IgD-negative memory B cell (primary cell): ENCODE measurements at regions not wholly inside any gene's neighbourhood (a gene's known extent, or its start where the extent isn't known, plus 50 kb on each side); places are given as distances from the start of the nearest gene placed in this dataset.

Experiments
- H3K27ac Mint-ChIP-seq, 3 donors: one replicate each; pipeline ENCODE4 v1.8.0; 2020 to 2022; ENCODE audit warnings: mild to moderate bottlenecking in 3 of 3, mixed read lengths in 3 of 3, moderate library complexity in 1 of 3
- H3K27me3 Mint-ChIP-seq: one replicate; pipeline ENCODE4 v1.8.0; 2021; ENCODE audit warnings: mixed read lengths
- H3K36me3 Mint-ChIP-seq: one replicate; pipeline ENCODE4 v1.8.0; 2020; ENCODE audit warnings: mild to moderate bottlenecking, mixed read lengths
- H3K4me1 Mint-ChIP-seq, 3 donors: one replicate each; pipeline ENCODE4 v1.8.0; 2020 to 2022; ENCODE audit warnings: mixed read lengths in 3 of 3, mild to moderate bottlenecking in 1 of 3
- H3K4me3 Mint-ChIP-seq, 4 donors: one replicate each; pipeline ENCODE4 v1.8.0; 2020 to 2022; ENCODE audit warnings: mild to moderate bottlenecking in 4 of 4, mixed read lengths in 4 of 4, moderate library complexity in 3 of 4
- H3K9me3 Mint-ChIP-seq, 3 donors: one replicate each; pipeline ENCODE4 v1.8.0; 2020 to 2021; ENCODE audit warnings: mixed read lengths in 3 of 3, mild to moderate bottlenecking in 1 of 3

DNA sequence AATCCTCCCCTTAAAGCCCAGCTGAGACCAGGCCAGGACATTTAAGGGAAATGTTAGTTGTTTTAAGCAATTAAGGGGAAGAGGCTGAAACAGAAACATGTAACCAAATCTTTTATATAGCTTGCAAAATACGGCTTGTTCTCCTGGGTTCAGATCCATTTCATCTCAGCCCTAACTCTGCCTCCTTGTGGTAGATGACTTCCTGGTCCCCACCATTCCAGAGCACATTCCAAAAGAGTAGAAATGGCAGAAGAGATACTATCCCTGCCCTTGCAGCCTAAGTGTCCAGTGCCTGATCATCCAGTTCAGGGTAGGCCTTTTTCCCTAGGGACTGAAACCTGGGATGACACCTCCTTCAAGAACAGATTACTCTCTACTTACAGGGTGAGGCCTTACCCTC is 266.2 kb upstream of the VEPH1 start:
- Mint-ChIP-seq H3K4me1 (peaks cover 0 to 2% (median 0%) of the 10 kb centered on the region in 3 donors), H3K27me3 (no peaks in the 10 kb centered on the region), H3K4me3 (no peak overlapping the region), H3K27ac (no peak overlapping the region), H3K9me3 (peaks cover 2 to 3% (median 3%) of the 10 kb centered on the region in 3 donors), H3K36me3 (no peaks in the 10 kb centered on the region)

- Mint-ChIP-seq H3K9me3 (peaks cover 1 to 5% (median 5%) of the 10 kb centered on the region in 3 donors), H3K27ac (no peak overlapping the region), H3K36me3 (no peaks in the 10 kb centered on the region), H3K4me3 (no peak overlapping the region), H3K4me1 (peaks cover 0 to 4% (median 0%) of the 10 kb centered on the region in 3 donors), H3K27me3 (no peaks in the 10 kb centered on the region)
Measured at GRCh38 chr3:157767607-157768006, 264.4 kb upstream of the VEPH1 start.

- H3K36me3 Mint-ChIP-seq, result no peaks in the 10 kb centered on the region
- H3K27me3 Mint-ChIP-seq, result no peaks in the 10 kb centered on the region
- peaks cover 3 to 5% (median 5%) of the 10 kb centered on the region in 3 donors for H3K9me3 Mint-ChIP-seq
- H3K4me1 Mint-ChIP-seq, result peaks cover 0 to 4% (median 0%) of the 10 kb centered on the region in 3 donors
- H3K4me3 Mint-ChIP-seq, result no peak overlapping the region
- no peak overlapping the region for H3K27ac Mint-ChIP-seq
Measured at GRCh38 chr3:157763644-157764043, 260.4 kb upstream of the VEPH1 start.

GRCh38 chr3:157759311-157759710 is 256.1 kb upstream of the VEPH1 start:
- Mint-ChIP-seq H3K27me3 (no peaks in the 10 kb centered on the region), H3K9me3 (peaks cover under 1 to 2% (median 2%) of the 10 kb centered on the region in 3 donors), H3K27ac (peak overlapping the region in 1 of 3 donors; percentile 67), H3K4me3 (no peak overlapping the region), H3K4me1 (peaks cover 0 to 2% (median 0%) of the 10 kb centered on the region in 3 donors), H3K36me3 (no peaks in the 10 kb centered on the region)

GRCh38 chr3:157755233-157755632 is 252.0 kb upstream of the VEPH1 start:
- Mint-ChIP-seq H3K4me1 (no peaks in the 10 kb centered on the region), H3K27ac (no peak overlapping the region), H3K9me3 (no peaks in the 10 kb centered on the region), H3K36me3 (no peaks in the 10 kb centered on the region), H3K27me3 (no peaks in the 10 kb centered on the region), H3K4me3 (no peak overlapping the region)

- H3K27ac Mint-ChIP-seq, result no peak overlapping the region
- no peak overlapping the region for H3K4me3 Mint-ChIP-seq
- H3K36me3 Mint-ChIP-seq, result no peaks in the 10 kb centered on the region
- H3K27me3 Mint-ChIP-seq, result no peaks in the 10 kb centered on the region
- peaks cover 0 to 2% (median 0%) of the 10 kb centered on the region in 3 donors for H3K9me3 Mint-ChIP-seq
- H3K4me1 Mint-ChIP-seq, result no peaks in the 10 kb centered on the region
Measured at GRCh38 chr3:157754451-157754850, 251.2 kb upstream of the VEPH1 start.

- H3K4me3 Mint-ChIP-seq, result no peak overlapping the region
- H3K36me3 Mint-ChIP-seq, result no peaks in the 10 kb centered on the region
- peaks cover 0 to 2% (median 0%) of the 10 kb centered on the region in 3 donors for H3K9me3 Mint-ChIP-seq
- no peak overlapping the region for H3K27ac Mint-ChIP-seq
- H3K27me3 Mint-ChIP-seq, result no peaks in the 10 kb centered on the region
- H3K4me1 Mint-ChIP-seq, result no peaks in the 10 kb centered on the region
Measured at GRCh38 chr3:157753787-157754136, 250.5 kb upstream of the VEPH1 start.

GRCh38 chr3:157752956-157753786 is 250.0 kb upstream of the VEPH1 start:
- Mint-ChIP-seq H3K27me3 (no peaks in the 10 kb centered on the region), H3K36me3 (no peaks in the 10 kb centered on the region), H3K27ac (no peak overlapping the region), H3K4me3 (no peak overlapping the region), H3K9me3 (peaks cover 0 to 2% (median 0%) of the 10 kb centered on the region in 3 donors), H3K4me1 (no peaks in the 10 kb centered on the region)

- Mint-ChIP-seq H3K4me1 (no peaks in the 10 kb centered on the region), H3K27me3 (no peaks in the 10 kb centered on the region), H3K9me3 (peaks cover 0 to 2% (median 0%) of the 10 kb centered on the region in 3 donors), H3K36me3 (no peaks in the 10 kb centered on the region), H3K4me3 (no peak overlapping the region), H3K27ac (no peak overlapping the region)
Measured at GRCh38 chr3:157752554-157752953, 249.3 kb upstream of the VEPH1 start.

GRCh38 chr3:157751386-157751785 is 248.2 kb upstream of the VEPH1 start:
- peaks cover 2% of the 10 kb centered on the region for H3K27me3 Mint-ChIP-seq
- H3K4me3 Mint-ChIP-seq, result no peak overlapping the region
- H3K4me1 Mint-ChIP-seq, result no peaks in the 10 kb centered on the region
- H3K27ac Mint-ChIP-seq, result no peak overlapping the region
- peaks cover 0 to 2% (median under 1%) of the 10 kb centered on the region in 3 donors for H3K9me3 Mint-ChIP-seq
- H3K36me3 Mint-ChIP-seq, result no peaks in the 10 kb centered on the region

DNA sequence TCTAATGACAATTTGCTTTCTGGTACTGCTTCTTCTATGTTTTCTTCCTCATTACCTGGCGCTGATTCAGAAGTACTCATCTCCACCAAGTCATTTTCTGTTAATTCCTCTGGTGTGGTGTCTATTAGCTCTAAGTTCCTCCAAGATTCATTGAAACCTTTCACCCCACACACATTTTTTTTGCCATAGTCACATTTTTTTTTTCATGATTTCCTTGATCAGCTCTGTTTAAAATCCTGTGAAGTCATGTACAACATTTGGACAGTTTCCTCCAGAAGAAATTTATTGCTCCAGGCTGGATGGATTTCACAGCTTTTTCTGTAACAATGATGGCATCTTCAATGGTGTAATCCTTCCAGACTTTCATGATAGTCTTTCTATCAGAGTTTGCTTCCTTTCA is 243.2 kb upstream of the VEPH1 start:
- Mint-ChIP-seq H3K4me3 (no peak overlapping the region), H3K27me3 (peaks cover 2% of the 10 kb centered on the region), H3K4me1 (no peaks in the 10 kb centered on the region), H3K9me3 (peaks cover 0 to 5% (median 5%) of the 10 kb centered on the region in 3 donors), H3K27ac (no peak overlapping the region), H3K36me3 (no peaks in the 10 kb centered on the region)

- H3K27ac Mint-ChIP-seq, result no peak overlapping the region
- H3K27me3 Mint-ChIP-seq, result no peaks in the 10 kb centered on the region
- no peak overlapping the region for H3K4me3 Mint-ChIP-seq
- H3K4me1 Mint-ChIP-seq, result no peaks in the 10 kb centered on the region
- peaks cover 0 to 6% (median 3%) of the 10 kb centered on the region in 3 donors for H3K9me3 Mint-ChIP-seq
- H3K36me3 Mint-ChIP-seq, result no peaks in the 10 kb centered on the region
Measured at GRCh38 chr3:157741607-157742006, 238.4 kb upstream of the VEPH1 start.

- Mint-ChIP-seq H3K27ac (no peak overlapping the region), H3K4me3 (no peak overlapping the region), H3K36me3 (no peaks in the 10 kb centered on the region), H3K4me1 (no peaks in the 10 kb centered on the region), H3K27me3 (no peaks in the 10 kb centered on the region), H3K9me3 (peaks cover 3 to 7% (median 6%) of the 10 kb centered on the region in 3 donors)
Measured at GRCh38 chr3:157738441-157738840, 235.2 kb upstream of the VEPH1 start.

DNA sequence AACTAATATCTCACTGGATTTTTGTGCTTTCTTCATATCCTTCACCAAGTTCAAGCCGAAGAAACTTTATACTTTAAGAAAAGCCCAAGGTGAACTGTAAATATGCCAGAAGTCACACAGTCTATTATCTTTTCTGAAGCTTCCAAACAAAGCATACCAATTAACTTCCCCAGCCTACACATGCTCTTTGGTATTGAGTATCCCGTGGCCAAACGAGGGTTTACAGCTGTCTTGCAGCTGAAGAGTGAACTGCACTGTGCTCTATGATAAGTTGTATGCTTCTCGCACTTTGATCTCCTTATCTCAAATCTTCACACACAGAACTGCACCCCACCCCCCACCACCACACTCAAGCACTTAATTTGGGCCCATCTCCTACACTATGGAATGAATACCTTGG is 215.6 kb upstream of the VEPH1 start:
- H3K4me1 Mint-ChIP-seq, result no peaks in the 10 kb centered on the region
- H3K27ac Mint-ChIP-seq, result no peak overlapping the region
- H3K9me3 Mint-ChIP-seq, result peaks cover 0 to 6% (median 0%) of the 10 kb centered on the region in 3 donors
- no peak overlapping the region for H3K4me3 Mint-ChIP-seq
- H3K27me3 Mint-ChIP-seq, result no peaks in the 10 kb centered on the region
- H3K36me3 Mint-ChIP-seq, result no peaks in the 10 kb centered on the region

DNA sequence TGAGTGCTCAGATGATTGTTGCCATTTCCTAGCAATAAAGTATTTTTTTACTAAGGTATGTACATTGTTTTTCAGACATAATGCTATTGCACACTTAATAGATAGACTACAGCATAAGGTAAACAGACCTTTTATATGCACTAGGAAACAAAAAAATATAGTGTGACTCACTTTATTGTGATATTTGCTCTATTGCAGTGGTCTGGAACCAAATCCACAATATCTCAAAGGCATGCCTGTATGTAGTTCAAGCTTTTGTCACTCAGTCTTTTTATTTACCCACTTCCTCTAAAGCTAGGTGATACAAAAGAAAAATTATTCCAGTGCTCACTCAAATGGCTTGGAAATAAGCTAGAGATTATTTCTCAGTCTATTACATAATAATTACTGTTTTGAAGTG is 209.9 kb upstream of the VEPH1 start:
- H3K27ac Mint-ChIP-seq, result no peak overlapping the region
- H3K4me3 Mint-ChIP-seq, result no peak overlapping the region
- no peaks in the 10 kb centered on the region for H3K27me3 Mint-ChIP-seq
- H3K9me3 Mint-ChIP-seq, result peaks cover 3 to 4% (median 4%) of the 10 kb centered on the region in 3 donors
- no peaks in the 10 kb centered on the region for H3K4me1 Mint-ChIP-seq
- H3K36me3 Mint-ChIP-seq, result no peaks in the 10 kb centered on the region

DNA sequence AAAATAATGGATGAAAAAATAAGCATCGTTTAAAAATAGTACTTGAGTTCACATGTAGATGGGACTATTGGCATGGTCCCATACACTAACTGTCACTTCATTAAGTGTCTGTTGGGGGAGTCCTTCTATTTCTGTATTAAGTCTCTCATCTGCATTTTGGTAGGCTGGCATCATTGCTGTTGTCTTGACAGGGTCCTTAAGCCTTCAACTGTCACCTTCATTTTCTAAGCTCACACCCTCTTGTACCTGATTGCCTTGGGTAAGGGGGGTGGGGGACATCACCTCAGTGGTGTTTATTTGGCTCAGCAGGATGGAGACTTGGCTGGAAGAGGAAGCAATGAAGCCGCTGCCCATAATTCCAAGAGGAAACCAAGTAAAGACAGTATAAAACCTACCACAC is 202.0 kb upstream of the VEPH1 start:
- H3K4me3 Mint-ChIP-seq, result no peak overlapping the region
- no peaks in the 10 kb centered on the region for H3K36me3 Mint-ChIP-seq
- peaks cover 0 to 2% (median 0%) of the 10 kb centered on the region in 3 donors for H3K9me3 Mint-ChIP-seq
- no peaks in the 10 kb centered on the region for H3K4me1 Mint-ChIP-seq
- H3K27ac Mint-ChIP-seq, result no peak overlapping the region
- H3K27me3 Mint-ChIP-seq, result no peaks in the 10 kb centered on the region
